Neural progenitor cell (in vitro differentiated cells): ENCODE measurements at regions not wholly inside any gene's neighbourhood (a gene's known extent, or its start where the extent isn't known, plus 50 kb on each side); places are given as distances from the start of the nearest gene placed in this dataset.

Source experiments
- EZH2 ChIP-seq: fragments of 200-600 bp; sonication (generic); IDR thresholded peaks from 2 replicates; pipeline ENCODE4 v1.6.1; 2017; ENCODE audit warnings: antibody characterized with exemption, mild to moderate bottlenecking, moderate library complexity
- EZH2phosphoT487 ChIP-seq: fragments of 200-600 bp; sonication (generic); IDR thresholded peaks from 2 replicates; pipeline ENCODE4 v1.6.1; 2017; ENCODE audit warnings: antibody characterized with exemption
- TF ChIP-seq, protein P1 (sequence below): fragments of 200-600 bp; sonication (generic); IDR thresholded peaks from 2 replicates; pipeline ENCODE4 v1.5.1; 2017; ENCODE audit warnings: antibody characterized with exemption, mild to moderate bottlenecking

DNA sequence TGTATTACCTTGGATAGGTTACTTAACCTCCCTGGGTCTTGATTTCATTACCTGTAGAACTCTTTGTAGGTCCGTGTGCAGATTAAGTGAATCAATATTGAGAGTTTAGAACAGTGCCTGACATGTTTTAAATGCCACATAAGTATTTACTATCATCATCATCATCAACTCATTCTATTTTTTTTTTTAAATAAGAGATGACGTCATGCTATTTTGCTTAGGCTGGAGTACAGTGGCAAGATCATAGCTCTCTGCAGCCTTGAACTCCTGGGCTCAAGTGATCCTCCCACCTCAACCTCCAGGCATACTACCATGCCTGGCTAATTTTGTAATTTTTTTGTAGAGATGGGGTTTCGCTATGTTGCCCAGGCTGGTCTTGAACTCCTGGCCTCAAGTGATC, 132.0 kb upstream of the FZD8 start:
- TF ChIP-seq EZH2 (no peak), EZH2phosphoT487 (no peak)
- TF ChIP-seq, protein P1, sequence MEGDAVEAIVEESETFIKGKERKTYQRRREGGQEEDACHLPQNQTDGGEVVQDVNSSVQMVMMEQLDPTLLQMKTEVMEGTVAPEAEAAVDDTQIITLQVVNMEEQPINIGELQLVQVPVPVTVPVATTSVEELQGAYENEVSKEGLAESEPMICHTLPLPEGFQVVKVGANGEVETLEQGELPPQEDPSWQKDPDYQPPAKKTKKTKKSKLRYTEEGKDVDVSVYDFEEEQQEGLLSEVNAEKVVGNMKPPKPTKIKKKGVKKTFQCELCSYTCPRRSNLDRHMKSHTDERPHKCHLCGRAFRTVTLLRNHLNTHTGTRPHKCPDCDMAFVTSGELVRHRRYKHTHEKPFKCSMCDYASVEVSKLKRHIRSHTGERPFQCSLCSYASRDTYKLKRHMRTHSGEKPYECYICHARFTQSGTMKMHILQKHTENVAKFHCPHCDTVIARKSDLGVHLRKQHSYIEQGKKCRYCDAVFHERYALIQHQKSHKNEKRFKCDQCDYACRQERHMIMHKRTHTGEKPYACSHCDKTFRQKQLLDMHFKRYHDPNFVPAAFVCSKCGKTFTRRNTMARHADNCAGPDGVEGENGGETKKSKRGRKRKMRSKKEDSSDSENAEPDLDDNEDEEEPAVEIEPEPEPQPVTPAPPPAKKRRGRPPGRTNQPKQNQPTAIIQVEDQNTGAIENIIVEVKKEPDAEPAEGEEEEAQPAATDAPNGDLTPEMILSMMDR, result no peak
